ENCODE measurements at regions not wholly inside any gene's neighbourhood (a gene's known extent, or its start where the extent isn't known, plus 50 kb on each side); places are given as distances from the start of the nearest gene placed in this dataset.

GRCh38 chr2:144078802-144079724, 440.9 kb downstream of the ZEB2 start:
- no peak for DNase-seq (ENCODE audit: low spot score)

- no peak for DNase-seq (ENCODE audit: low spot score)
Observed at GRCh38 chr2:144078106-144078505, 441.8 kb downstream of the ZEB2 start.

GRCh38 chr2:144074450-144074849, 445.5 kb downstream of the ZEB2 start:
- DNase-seq (ENCODE audit: low spot score), result no peak

- peak; percentile 22 for DNase-seq (ENCODE audit: low spot score)
Observed at GRCh38 chr2:144071461-144071860, 448.5 kb downstream of the ZEB2 start.

GRCh38 chr2:144067506-144067905, 452.4 kb downstream of the ZEB2 start:
- no peak for DNase-seq (ENCODE audit: low spot score)

- no peak for DNase-seq (ENCODE audit: low spot score)
Observed at GRCh38 chr2:144063602-144064001, 456.3 kb downstream of the ZEB2 start.

GRCh38 chr2:144054911-144055310, 465.0 kb downstream of the ZEB2 start:
- no peak for DNase-seq (ENCODE audit: low spot score)

GRCh38 chr2:144052083-144052482, 467.8 kb downstream of the ZEB2 start:
- DNase-seq (ENCODE audit: low spot score), result no peak

- no peak for DNase-seq (ENCODE audit: low spot score)
Observed at GRCh38 chr2:144049137-144049536, 470.8 kb downstream of the ZEB2 start.

- DNase-seq (ENCODE audit: low spot score), result no peak
Observed at GRCh38 chr2:144048631-144049060, 471.3 kb downstream of the ZEB2 start.

GRCh38 chr2:144042751-144043150, 477.2 kb downstream of the ZEB2 start:
- DNase-seq (ENCODE audit: low spot score), result no peak

GRCh38 chr2:144041612-144042011, 478.3 kb downstream of the ZEB2 start:
- no peak for DNase-seq (ENCODE audit: low spot score)

- DNase-seq (ENCODE audit: low spot score), result no peak
Observed at GRCh38 chr2:144040834-144041233, 479.1 kb downstream of the ZEB2 start.

- DNase-seq (ENCODE audit: low spot score), result no peak
Observed at GRCh38 chr2:144032566-144032965, 487.4 kb downstream of the ZEB2 start.

GRCh38 chr2:144030791-144031190, 489.1 kb downstream of the ZEB2 start:
- no peak for DNase-seq (ENCODE audit: low spot score)

- no peak for DNase-seq (ENCODE audit: low spot score)
Observed at GRCh38 chr2:144027593-144027992, 492.3 kb downstream of the ZEB2 start.

GRCh38 chr2:144026753-144027152, 493.2 kb downstream of the ZEB2 start:
- DNase-seq (ENCODE audit: low spot score), result no peak

GRCh38 chr2:144020047-144020446, 499.9 kb downstream of the ZEB2 start:
- DNase-seq (ENCODE audit: low spot score), result no peak

- peak; percentile 48 for DNase-seq (ENCODE audit: low spot score)
Observed at GRCh38 chr2:144015655-144016245, 504.2 kb downstream of the ZEB2 start.

- no peak for DNase-seq (ENCODE audit: low spot score)
Observed at GRCh38 chr2:144015036-144015435, 504.9 kb downstream of the ZEB2 start.

- no peak for DNase-seq (ENCODE audit: low spot score)
Observed at GRCh38 chr2:144014103-144014502, 505.8 kb downstream of the ZEB2 start.

- DNase-seq (ENCODE audit: low spot score), result no peak
Observed at GRCh38 chr2:144012304-144012703, 507.6 kb downstream of the ZEB2 start.

- no peak for DNase-seq (ENCODE audit: low spot score)
Observed at GRCh38 chr2:144011553-144011952, 508.4 kb downstream of the ZEB2 start.

All from hepatic stellate cell (primary cell).